ENCODE measurements at regions not wholly inside any gene's neighbourhood (a gene's known extent, or its start where the extent isn't known, plus 50 kb on each side); places are given as distances from the start of the nearest gene placed in this dataset.

DNA sequence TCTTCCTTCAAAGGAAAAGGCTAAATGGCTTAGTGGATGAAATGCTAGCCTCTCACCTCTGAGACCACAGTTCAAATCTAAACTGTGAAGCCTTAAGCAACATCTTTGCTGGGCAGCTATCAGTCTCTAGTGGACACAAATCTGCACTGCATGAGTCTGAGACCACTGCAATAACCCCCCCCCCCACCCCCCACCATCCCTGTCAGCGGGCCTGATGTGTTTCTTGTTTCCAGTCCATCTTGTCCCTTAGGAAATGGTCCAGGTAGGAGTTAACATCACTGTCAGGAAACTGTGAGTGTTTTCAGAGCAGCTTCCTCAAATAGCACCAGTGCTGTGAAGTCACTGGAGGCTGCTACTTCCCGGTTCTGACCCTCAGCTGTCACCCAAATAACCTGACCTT lies 140.6 kb upstream of the TMCO5A start:
- DNase-seq = no peak

- no peak for DNase-seq
These were observed 139.5 kb upstream of the TMCO5A start for GRCh38 chr15:37794947-37795346.

GRCh38 chr15:37801529-37801928 lies 132.9 kb upstream of the TMCO5A start:
- DNase-seq = no peak

- DNase-seq = no peak
These were observed 127.6 kb upstream of the TMCO5A start for GRCh38 chr15:37806808-37807207.

DNA sequence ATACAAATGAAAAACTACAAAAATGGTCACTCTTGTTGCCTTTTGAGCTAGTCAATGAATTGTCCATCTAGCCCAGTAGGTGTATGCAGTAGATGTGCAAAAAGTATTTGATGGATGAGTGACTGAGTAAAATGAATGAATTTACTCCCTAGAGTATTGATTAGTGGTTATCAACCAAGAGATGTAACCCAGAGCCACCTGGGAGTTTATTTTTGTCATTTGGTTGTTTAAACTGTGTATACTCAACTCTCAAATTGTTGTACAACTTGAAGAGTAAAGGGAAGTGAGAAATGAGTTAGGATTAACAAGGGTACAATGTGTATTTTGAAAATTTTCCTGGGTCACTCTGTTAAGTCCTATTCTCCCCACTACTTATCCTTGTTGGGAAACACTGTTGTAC lies 124.1 kb upstream of the TMCO5A start:
- DNase-seq = no peak

DNA sequence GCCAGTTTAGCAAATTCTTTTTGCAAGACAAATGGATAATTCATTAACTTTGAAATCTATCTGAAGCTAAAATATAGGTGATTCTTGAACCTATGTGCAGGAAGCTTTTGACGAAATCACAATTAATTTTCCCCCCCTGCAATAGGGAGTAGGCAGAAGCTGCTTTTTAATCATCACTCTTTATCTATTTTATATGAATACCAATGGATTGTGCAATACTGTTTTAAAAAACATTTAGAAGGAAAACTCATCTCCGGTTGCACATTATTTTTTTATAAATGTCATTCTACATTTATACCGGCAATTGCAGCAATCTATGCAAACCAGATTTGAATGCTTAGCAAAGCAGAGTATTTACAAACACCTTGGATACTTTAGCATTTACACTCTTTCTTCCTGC lies 121.1 kb upstream of the TMCO5A start:
- DNase-seq = no peak

DNA sequence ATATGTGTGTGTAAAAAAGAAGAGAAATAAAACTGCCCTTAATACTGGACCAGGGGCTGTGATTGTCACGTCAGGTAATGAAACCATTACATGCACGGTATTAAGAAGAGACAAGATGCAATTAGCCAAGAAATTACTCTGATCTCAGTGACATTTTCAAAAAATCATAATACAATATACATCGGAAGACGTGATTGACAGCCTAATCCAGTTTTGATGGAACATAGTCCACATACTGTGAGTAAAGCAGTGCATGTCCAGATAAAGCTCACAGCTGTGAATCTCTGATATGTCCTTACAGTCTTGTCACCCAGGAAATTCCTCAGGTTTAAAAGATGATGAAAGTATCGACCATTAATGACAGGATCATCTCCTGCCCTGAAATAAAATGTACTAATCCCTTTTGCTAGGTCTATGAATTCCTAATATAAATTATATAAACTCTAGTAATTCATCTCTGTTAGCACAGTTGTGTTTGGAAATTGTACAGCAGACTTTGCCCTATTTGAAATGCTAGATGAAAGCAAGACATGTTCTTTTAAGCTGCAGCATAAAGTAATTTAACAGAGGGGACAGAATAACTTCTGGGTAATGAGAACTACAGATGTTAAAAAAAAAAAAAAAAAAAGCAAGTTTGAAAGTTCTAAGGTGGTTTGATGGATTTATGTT lies 119.5 kb upstream of the TMCO5A start:
- no peak for DNase-seq

- no peak for DNase-seq
These were observed 116.2 kb upstream of the TMCO5A start for GRCh38 chr15:37818152-37818677.

DNA sequence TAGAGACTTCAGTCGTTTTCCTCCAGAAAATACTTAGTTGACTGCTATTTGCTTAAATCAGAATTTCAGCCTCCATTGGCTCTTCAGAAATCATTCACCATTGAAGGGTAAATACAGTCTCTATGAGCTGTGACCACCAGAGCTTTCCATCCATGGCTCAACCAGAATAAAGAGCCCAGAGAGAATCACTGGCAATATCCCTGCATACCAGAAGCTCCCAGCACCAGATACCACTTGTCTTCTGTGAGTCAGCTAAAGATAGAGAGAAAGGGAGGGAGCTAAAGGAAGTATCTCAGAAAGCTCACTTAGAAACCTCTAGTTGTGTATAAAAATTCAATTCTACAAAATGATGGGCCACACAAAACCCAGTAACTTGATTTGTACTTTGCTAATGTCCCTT lies 115.2 kb upstream of the TMCO5A start:
- DNase-seq = no peak

DNA sequence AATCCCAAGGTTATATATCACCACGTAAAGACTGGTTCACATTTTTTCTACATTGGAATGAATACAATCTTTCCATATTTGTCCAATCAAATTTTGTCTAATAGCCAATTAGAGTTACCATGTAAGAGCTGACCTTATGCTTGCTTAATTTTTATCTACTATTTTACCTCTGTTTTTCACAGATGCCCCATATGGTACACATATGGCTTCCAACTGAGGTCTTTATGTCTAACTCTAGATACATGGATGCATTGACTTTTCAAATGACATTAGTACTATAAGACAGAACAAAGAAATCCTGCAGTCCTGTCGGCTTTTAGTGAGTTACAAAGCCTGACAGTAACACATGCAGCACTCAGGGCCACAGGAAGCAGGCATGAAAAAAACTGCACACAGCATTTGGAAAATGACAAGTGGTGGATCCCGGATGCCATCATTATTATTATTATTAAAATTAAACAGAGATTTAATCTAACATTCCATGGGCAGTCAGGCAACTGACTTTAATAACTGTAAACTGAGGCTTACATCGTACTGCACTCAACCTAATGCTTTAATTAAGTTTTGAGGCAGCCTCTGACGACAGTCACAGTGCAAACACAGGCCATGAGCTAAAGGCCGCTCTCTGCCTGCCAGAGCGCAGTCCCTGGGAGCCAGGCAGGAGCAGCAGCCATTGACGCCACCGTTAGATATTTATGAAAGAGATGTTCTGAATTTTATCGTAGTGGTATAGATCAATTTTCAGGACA lies 113.9 kb upstream of the TMCO5A start:
- DNase-seq = no peak

GRCh38 chr15:37823601-37824275 lies 110.7 kb upstream of the TMCO5A start:
- DNase-seq = no peak

DNA sequence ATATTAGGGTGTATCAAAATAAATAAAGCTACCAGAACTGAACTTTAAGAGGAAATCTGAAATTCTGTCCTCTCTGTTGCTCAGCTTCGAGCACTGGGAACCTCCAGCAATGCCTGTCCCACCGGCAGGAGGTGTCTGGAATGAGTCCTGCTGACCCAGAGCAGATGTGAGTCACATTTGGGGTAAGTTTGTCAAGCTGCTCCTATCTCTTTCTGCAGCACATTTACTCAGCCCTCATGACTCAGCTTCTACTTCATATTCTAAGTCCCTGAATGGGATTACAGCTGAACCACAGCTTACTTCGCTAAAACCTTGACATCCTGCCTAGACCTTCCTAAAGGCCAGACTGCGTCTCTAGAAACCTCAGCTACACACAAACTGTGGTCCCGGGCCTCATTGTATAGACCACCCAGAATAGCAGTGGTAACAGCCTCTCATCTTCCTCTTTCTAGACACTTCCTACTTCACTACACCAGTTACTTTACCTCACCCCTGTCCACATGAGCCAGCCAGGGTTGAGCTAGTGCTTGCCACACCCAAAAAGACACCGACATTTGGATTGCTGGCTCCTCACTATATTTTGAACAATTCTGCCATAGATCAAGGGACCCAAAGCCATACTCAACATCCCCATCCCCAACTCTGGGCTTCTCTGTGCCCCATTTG lies 109.6 kb upstream of the TMCO5A start:
- DNase-seq = no peak

- no peak for DNase-seq
These were observed 97.2 kb upstream of the TMCO5A start for GRCh38 chr15:37837276-37837675.

GRCh38 chr15:37847776-37848175 lies 86.7 kb upstream of the TMCO5A start:
- no peak for DNase-seq

DNA sequence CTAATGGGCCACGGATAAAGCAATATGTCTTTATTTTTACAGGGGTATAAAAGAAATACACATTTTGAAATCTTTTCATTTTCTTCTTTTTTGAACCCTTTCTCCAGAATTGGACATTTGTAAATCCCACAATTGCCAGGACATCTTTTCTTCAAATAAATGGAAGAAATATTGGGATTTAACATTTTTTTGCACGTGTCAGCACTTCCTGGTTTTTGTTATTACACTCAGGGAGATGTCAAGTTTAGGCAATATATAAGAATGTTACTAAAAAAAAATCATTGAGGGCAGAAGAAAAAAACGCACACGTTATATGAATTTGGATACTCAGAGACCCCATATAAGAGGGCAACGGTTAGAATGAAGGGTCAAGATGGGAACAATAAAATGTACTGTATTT lies 78.3 kb upstream of the TMCO5A start:
- DNase-seq = no peak

DNA sequence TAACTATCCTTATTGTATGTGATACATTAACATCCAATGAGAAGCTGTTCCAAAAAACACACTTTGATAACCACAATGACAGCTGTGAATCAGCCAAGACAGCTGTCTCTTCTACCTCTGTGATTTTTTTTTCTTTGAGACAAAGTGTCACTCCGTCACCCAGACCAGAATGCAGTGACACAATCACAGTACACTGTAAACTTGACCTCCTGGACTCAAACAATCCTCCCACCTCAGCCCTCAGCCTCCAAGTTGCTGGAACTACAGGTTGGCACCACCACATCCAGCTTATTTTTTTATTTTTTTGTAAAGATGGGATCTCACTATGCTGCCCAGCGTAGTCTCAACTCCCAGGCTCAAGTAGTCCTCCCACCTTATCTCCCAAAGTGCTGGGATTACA lies 73.5 kb upstream of the TMCO5A start:
- DNase-seq = no peak

GRCh38 chr15:37865687-37866086 lies 68.8 kb upstream of the TMCO5A start:
- no peak for DNase-seq

- DNase-seq = no peak
These were observed 63.7 kb upstream of the TMCO5A start for GRCh38 chr15:37870711-37871110.

DNA sequence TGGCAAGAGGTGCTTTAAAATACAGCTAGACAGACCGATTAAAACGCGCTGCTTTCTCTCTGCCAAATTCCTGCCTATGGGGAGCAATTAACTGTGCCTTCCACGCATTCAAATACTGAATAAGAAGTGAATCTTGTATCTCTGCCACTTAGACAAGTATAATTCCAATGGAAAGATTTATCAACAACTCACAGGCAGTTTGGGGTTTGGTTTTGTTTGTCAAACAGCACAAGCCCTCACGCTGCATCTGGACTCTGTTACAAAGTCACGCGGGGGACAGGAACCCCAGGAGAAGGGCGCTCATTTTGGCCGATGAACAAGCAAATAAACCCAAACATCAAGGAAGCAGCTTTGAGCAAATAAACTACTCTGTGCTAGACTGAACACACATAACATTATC lies 61.8 kb upstream of the TMCO5A start:
- no peak for DNase-seq

DNA sequence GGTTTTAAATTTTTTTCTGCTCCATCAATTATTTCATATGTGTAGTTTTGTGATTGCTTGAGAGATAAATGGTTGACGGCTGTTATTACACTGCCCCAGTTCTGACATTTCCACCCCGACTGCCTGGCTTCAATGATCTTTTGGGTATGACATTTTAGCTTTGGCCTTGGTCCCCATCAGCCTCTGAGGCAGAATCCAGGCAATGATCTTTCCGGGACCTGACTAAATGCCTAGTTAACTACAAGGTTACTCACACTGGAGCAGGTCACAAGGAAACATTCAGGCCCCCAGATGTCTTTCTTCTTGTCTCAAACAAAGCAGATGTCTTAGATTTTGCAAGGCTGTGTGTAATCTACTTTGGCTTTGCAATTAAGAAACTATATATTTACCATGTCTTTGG lies 61.1 kb upstream of the TMCO5A start:
- DNase-seq = no peak

DNA sequence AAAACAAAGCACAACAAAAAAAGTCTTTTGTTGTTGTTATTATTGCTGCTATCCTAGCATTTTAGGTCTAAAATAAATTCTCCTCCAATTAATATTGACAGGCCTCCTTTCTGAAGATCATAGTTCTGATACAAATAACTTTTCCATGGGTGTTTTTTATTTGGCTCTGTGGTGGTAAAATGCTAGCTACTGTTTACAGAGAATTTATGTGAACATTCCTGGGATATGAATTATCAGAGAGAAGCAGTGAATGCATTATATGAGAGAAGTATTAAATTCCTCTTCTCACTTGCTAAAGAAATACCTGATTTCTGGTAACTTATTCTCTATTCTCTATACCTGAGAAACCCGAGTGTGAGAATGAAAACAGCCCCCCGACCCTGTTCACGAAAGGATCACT lies 57.5 kb upstream of the TMCO5A start:
- DNase-seq = no peak

DNA sequence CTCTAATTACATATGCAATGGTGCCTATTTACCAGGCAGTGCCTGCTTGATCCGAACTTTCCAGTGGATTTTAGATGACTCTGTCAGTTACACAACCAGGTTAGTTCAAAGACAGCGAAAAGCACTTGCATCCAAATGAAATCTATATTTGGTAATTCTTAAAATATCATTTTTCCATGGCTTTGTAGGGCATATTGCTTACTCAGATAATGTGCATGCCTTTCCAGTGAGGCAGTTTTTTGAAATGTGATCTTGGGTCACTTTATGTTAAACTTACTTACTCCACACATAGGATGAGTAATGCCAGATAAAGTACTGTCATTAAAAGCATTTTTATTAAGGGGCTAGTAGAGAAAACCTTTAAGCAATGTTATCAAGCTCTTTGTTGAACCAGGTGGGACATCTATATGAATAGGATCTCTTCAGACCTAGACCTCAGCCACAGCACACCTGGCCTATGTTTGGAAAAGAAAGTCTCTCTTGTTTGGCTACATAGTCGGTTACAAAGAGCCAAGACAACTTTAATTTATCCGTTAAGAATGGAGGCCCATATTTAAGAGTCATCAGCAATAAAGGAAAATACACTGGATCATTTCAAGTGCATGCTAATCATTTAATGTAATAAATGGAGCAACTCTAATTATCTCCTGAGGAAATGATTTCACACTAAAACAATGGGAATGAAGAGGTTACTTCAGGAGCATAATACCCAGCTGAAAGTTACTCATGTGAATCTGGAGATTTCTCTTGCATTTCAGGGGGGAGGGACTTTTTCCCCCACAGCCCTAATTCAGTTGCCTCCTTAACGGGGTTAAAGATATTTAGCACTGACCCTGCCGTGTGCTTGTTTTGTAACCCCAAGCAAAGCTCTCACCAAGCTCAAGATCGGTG lies 56.3 kb upstream of the TMCO5A start:
- no peak for DNase-seq

Data from NCI-H526 (cell line).